GM19023 (cell line): ENCODE measurements at regions not wholly inside any gene's neighbourhood (a gene's known extent, or its start where the extent isn't known, plus 50 kb on each side); places are given as distances from the start of the nearest gene placed in this dataset.
"Not testable (repeated sequence)": the region's sequence is repeated elsewhere in the genome, so short reads cannot be mapped to it uniquely, and the experiment has no call there.

Experiments used
- ATAC-seq: cut with Tn5 transposase; IDR thresholded peaks from one replicate; pipeline ENCODE4 v1.9.1; 2021; ENCODE audit warnings: mild to moderate bottlenecking, moderate library complexity; ENCODE audit not compliant: unreplicated experiment

DNA sequence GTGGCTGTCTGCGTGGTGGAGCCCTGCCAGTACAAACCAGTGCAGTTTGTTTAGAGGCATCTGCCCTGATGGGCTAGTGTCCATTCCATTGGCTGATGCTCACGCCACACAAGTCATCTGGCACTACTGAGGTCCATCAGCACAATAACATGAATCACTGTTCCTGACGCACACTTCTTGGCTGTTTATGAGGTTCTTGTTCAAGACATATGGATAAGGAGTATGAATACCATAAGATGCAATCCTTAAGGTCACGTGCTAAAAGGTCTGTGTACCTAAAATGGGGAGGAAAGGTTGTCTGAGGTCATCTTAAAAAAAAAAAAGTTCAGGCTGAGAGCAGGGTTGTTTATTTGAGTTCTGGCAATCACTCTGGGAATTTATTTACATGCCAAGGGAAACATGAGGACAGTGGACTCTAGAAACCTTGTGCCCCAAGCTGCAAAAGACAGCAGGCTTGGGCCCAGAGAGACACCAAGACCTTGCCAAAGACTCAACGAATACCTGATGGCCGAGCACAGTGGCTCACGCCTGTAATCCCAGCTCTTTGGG, 54.1 kb upstream of the SHLD1 start:
- no peak for ATAC-seq

DNA sequence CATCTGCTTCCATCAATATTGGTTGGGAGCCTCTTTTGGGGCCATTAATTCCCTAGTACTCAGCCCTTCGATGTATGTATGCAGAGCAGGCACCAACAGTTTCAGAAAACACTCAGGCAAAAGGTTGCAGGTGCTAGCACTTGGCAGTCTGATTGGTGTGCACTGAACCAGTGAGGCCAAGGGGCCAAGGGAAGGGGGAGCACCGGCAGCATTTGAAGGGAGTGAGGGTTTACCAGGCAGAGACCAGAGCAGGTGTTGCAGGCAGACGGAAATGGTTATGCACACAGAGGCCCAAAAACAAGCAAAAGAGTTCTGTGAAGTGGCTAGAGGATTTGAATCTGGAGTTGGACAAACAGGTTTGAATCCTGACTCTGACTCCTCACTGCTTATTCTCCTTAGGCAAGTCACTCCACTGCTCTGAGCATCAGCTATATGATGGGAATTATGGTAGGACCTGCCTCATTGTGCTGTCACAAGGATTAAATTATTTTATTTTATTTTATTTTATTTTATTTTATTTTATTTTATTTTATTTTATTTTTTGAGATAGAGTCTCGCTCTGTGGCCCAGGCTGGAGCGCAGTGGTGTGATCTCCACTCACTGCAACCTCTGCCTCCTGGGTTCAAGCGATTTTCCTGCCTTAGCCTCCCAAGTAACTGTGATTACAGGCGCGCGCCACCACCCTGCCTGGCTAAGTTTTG, 58.1 kb upstream of the SHLD1 start:
- ATAC-seq: peak; percentile 99

DNA sequence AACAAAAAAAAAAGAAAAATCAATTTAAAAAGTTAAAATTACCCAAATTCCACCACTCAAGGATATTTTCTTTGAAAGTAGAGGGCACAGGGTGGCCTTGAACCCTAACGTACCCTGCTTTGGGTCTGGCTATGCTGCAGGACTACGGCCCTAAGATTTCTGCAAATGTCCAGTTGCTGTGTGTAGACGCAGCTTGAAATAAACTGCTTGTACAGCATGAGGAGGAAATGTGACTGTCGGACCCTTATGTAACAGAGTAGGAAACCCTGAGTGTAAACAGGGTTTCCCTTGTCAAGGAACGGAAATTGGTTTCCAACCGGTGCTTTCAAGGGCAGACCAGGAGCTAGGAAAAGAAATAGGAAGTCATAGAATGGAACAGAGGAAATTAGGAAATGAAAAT, 60.7 kb upstream of the SHLD1 start:
- ATAC-seq: no peak

DNA sequence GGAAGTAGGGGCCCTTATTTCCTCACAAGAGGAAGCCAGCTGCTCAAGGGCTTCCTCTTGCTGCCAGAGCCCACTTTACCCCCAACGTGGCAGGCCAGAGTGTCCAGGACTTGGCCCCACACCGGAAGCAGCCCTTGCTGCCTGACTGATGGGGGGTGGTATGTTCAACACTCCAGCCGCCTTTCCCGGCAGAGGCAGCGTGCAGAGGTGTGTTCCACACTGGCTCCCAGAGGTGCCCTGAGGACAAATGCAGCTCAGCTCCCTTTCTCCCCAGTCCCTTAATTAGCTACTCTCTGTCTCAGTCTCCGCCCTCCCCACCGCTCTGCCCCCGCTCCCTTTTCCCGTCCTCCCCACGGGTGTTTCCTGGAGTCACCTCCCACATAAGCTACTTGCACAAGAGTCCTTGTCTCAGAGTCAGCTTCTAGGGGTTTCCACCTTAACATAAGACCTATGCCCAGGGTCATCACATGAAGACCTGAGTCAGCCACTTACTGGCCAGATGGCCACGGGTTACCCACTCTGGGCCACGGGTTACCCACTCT, 61.7 kb upstream of the SHLD1 start:
- ATAC-seq: no peak

DNA sequence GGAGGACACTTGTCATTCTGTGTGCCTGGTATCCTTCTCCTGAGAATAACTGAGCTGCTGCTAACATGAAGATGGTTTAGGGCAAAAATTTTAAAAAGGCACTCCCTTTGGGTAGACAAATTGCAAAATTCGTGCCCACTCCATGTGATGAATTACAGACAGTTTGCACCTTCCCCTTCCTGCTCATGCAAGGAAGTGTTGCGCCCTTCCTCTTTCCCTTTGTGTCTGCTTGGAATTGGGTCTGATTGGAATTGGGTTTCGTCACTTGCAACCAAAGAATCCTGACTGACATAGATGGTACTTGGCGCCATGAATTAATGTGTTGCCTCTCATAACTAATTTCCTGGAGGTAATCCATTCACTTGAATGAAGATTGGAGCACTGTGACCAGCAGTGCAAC, 62.3 kb upstream of the SHLD1 start:
- ATAC-seq: no peak

DNA sequence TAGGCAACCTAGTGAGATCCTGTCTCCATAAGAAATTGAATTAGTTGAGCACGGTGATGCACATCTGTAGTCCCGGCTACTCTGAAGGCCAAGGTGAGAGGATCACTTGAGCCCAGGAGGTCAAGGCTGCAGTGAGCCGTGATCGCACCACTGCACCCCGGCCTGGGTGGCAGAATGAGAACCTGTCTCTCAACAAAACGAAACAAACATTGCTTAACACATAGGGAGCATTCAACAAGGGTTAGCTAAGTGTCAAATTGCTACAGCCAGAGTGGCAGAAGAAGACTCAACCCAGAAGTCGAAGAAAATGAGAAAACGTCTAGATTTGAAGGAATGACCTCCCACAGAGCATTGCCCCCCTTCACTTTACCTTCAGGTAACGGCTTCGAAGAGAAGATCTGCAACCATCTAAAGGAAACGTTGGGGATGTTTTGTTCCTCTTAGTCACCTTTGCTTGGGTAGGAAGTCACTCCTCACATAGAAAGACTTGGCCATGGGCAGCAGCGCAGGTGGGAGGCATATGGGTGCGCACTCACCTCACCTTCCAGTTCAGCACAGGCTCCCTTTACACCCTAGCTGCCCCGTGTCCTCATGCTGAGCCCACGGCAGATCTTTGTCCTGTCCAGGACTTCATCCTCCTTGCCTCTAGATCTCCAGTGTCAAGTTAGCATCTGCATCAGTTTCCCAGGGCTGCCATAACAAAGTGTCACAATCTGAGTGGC, 63.7 kb upstream of the SHLD1 start:
- ATAC-seq: no peak

DNA sequence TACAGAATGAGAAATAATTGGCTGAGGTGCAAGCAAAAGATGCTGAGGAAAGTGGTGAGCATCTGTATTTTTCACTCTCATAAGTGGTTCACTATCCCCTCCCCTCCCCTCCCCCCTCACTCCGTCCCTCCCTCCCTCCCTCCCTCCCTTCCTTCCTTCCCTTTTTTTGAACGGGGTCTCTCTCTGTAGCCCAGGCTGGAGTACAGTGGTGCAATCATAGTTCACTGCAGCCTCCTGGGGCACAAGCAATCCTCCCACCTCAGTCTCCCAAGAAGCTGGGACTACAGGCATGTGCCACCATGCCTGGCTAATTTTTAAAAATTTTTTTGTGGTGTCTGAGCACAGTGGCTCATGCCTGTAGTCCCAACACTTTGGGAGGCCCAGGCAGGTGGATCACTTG, 67.6 kb upstream of the SHLD1 start:
- ATAC-seq: not testable (repeated sequence)

DNA sequence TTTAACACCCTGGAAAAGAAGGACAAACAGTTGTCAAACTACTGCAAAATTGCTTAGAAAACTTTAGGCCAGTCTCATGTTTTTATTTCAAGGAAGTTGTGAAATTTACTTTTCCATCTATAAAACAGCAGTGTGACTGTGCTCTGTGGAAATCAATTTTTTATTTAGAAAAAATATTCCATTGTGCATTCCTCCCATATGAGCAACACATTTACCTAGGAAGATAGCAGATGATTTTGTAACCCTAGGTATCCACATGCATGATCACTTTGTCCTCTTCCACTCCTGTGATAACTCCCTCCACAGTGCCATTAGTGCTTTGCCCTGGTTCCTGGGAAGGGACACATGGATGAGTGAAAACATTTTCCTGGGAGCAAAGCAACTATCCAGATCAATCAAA, 69.4 kb upstream of the GPCPD1 start:
- no peak for ATAC-seq

DNA sequence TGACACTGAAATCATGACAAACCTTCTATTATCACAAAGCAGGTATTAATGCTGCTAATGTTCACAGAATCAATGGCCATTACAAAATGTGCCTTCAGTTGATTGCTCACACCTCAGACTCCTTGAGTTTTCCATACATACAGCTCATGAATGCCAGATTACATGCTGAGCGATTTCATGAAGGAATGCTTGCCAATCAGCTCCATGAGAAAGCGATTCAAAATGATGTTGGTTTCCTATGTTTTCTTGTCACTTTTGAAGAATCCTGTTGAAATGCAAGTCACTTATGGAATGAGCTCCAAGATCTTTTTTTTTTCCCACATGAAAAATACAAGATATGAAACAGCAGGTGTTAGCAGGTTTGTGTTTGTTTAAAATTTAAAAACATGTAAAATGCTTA, 68.0 kb upstream of the GPCPD1 start:
- ATAC-seq: no peak

DNA sequence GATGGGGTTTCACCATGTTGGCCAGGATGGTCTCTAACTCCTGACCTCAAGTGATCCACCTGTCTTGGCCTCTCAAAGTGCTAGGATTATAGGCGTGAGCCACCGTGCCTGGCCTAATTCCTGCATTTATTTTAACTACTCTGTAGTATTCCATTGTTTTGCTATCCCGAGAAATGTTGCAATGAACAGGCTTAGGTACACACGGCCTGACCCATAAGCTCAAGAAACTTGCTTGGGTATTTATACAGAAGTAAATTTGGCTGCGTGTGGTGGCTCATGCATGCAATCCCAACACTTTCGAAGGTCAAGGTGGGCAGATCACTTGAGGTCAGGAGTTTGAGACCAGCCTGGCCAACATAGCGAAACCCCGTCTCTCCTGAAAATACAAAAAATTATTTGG, 67.1 kb upstream of the GPCPD1 start:
- ATAC-seq: not testable (repeated sequence)

DNA sequence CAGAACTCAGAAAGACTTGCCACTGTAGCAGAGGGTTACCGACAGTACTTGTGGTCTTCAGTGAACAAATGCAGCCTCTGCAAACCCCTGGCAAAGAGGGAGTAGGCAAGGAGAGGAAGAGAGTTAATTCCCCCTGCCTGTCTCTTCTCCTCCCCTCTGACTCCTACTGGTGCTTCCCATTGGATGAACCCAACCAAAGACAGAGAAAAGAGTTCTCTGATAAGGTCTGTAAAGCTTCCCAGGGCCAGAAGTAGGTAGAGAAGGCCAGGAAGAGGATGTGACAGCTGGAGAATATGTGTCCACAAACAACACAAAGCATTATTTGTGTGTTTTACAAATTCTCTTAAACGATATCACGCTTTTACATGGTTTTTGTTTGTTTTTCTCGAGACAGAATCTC, 66.6 kb upstream of the GPCPD1 start:
- ATAC-seq: no peak

DNA sequence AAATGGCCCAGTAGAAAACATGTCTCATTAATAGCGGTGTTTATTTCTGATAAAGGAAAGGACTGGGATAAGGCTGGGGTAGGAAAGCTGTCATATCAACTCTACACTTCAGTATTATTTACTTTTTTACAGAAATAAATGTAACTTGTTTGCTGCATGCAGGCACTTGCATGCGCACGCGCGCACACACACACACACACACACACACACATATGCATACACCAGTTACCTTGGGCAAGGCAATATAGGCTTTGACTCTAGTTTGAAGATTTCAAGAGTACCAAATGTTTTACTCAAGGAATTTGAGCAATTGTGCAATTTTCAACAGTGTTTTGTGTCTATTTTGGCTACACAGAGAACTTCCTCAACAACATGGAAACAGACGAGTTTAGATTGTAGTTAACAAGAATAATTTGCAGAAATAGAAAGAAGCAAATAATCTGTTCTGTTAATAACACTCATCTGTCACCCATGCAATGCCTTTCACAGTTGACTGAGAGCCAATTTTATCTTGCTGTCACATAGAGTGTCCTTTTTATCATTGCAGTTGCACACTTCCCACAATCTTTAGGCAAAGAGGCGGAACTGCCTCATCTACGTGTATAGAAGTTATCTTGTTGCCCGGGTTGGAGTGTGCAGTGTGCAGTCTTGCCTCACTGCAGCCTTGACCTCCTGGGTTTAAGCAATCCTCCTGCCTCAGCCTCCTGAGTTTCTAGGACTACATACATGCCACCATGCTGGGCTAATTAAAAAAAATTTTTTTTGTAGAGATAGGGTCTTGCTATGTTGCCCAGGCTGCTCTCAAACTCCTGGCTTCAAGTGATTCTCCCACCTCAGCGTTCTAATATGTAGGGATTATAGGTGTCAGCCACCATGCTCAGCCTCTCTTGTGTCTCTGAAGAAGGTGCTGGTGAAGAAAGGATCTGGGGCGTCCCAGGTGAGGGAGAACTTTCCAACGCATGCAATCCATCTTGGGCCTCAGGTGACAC, 64.6 kb upstream of the GPCPD1 start:
- no peak for ATAC-seq

DNA sequence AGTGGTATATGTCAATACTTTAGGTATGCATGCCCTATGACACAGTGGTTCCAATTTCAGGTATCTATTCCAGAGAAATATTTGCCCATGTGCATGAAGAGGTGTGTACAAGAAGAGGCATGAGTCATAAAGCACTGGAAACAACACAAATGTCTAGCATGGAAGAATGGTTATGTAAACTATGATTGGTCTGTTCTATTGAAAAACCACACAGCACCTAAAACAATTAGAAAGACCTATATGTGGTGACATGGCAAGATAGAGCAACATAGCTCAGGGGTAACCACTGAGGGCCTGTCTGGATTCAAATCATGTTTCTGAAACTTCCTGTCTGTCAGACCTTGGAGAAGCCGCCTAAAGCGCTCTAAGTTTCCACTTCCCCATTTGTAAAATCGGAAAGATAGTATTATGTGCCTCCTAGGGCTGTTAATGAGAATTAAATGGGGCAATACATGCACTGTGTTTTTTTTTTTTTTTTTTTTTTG, 63.4 kb upstream of the GPCPD1 start:
- peak; percentile 83 for ATAC-seq

DNA sequence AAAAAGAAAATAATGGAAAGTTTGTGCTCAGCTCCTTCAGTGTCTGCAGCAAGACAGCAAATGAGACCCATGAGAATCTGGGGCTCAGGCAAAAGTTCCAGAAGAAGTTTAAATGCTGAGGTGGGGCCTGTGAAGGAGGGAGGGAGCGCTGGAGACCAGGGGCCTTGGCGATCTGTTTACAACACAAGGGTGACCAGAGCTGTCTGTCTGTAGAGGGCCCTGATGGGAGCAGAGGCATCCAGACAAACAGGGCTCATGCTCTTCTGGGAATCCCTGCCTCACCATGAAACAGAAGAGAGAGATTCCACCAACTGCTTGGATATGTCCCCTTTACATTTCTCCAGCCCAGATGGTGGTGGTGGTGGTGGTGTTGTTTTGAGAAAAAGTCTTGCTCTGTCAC, 60.1 kb upstream of the GPCPD1 start:
- no peak for ATAC-seq

DNA sequence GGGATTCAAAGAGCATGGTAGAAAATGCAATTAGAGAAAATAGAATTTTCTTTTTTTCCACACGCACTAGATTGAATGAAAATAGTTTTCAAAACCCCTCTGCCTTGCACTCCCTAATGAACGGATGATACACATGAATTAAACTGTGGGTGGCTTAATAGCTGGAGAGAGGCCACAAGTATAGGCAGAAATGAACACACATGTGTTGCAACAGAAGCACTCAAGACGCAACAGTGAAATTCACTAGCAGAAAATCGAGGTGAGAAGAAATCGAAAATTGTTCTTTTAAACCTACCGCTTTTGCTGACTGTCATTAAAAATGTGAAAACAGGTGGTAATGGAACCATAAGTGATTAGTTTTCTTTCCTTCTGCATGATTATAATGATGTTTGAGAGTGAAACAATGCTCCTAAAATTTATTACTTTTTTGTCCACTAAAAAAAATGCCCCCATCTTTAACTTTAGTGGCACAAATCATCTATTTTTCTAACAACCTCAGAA, 59.3 kb upstream of the GPCPD1 start:
- ATAC-seq: no peak

DNA sequence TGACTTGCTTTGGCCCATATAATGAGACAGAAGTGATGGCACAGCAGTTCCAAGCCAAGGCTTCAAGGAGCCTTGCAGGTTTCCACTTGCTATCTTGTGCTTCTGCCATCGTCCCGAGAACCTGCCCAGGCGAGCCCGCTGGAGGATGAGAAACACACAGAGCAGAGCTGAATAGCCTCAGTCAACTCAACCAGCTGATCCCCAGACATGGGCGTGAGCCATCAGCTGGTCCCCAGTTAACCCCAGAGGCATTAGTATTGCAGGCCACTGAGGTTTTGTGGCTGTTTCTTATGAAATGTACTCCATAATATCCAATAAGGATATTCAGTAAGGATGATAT, 57.7 kb upstream of the GPCPD1 start:
- no peak for ATAC-seq

DNA sequence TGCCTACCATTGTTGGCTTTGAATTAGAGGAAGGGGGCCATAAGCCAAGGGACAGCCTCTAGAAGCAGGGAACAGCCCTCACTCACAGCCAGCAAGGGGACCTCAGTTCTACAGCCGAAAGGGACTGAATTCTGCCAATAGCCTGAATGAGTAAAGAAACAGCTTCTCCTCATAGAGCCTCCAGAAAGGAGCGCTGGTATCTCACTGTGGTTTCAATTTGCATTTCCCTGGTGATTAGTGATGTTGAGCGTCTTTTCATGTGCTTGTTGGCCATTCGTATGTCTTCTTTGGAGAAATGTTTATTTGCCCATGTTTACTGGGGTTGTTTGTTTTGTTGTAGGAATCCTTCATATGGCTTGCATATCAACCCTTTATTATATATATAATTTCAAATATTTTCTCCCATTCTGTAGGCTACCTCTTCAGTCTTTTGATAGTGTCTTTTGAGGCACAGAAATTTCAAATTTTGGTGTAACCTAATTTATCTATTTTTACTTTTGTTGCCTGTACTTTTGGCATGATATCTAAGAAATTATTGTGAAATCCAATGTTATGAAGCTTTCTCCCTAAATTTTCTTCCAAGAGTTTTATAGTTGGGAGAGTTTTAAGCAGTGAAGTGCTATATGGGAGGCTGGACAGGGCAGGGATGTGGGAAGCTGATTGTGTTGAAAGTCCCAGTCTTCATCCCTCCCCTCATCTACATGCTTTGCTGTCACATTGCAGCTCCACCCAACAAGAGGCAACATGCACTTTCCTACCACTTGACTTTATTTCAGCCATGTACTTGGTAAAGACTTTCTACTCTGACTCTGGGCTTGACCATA, 57.1 kb upstream of the GPCPD1 start:
- ATAC-seq: no peak

DNA sequence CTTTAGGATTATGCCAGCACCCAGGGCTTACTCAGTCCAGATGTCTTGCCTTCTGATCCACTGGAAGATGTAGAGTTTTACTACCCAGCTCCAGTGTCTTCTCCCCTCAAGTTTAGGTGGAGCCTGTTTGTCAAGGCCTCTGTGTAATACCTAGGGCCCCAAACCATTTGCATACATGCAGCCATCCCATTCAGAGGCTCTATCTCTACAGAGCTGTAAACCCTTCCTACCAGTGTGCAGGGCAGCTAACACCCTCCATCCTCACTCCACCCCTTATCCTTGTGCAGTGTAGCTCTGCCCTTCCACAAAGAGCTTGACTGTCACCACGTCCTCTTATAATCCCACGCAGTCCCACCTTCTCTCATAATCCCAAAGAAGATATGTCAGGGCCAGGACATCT, 54.6 kb upstream of the GPCPD1 start:
- ATAC-seq: no peak

DNA sequence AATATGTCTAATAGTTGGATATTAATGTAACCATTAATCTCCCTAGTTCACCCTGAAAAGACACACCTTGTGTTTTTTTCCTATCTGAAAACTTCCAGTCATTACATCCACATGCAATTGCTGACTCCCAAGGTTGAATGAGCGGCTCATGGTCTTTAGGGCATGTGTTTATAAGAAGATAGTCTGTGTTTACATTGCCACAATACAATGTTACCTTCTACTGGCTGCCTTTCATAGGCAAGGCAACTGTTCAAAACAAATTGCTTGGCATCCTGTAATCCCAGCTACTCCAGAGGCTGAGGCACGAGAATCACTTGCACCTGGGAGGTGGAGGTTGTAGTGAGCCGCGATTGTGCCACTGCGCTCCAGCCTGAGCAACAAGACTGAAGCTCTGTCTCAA, 52.6 kb upstream of the GPCPD1 start:
- no peak for ATAC-seq

DNA sequence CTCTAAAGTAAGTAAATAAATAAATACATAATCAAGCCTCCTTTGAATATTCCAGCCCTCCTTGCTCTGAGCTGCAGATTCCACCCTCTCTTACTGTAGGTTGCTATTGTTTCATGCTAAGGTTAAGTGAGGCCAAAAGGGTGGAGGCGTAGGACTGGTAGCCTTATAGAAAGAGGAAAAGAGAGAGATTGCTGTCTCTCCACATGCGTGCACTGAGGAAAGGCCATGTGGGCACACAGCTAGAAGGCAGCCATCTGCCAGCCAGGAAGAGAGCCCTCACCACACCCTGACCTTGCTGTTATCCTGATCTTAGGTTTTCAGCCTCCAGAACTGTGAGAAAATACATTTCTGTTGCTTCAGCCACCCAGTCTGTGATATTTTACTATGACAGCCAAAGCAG, 52.0 kb upstream of the GPCPD1 start:
- no peak for ATAC-seq
